GM21825 (cell line): ENCODE measurements at regions not wholly inside any gene's neighbourhood (a gene's known extent, or its start where the extent isn't known, plus 50 kb on each side); places are given as distances from the start of the nearest gene placed in this dataset.

Experiments
- ATAC-seq: cut with Tn5 transposase; IDR thresholded peaks from one replicate; pipeline ENCODE4 v1.9.1; 2021; ENCODE audit warnings: mild to moderate bottlenecking, moderate library complexity; ENCODE audit not compliant: unreplicated experiment

DNA sequence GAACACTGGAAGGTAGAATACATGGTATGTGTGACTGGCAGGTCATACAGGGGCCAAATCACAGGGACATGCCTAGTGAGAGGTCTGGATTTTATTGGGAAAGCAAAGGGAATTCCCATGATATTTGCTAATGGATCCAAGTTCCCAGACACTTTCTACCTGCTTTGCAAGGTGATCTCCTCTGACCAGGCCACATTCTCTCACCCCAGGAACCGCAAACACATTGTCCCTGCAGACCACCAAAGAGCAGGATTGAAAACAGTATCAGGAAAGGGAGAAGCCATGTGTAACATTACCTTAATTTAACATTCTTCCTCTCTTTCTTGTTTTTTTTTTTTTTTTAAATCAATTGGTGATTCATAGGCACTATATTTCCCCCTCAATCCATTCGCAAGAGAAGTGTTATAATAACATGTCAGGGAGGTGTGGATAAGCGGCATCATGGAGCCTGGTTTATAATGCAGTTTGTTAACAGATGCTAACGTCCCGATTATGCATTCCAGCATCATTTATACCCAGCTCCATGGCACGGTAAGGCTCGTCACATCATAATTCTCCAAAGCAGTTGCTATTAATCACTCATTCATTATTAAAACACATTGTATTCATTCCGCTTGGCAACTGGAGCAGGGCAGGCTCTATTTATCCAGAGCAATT, 155.1 kb upstream of the CCL2 start:
- ATAC-seq: no peak

DNA sequence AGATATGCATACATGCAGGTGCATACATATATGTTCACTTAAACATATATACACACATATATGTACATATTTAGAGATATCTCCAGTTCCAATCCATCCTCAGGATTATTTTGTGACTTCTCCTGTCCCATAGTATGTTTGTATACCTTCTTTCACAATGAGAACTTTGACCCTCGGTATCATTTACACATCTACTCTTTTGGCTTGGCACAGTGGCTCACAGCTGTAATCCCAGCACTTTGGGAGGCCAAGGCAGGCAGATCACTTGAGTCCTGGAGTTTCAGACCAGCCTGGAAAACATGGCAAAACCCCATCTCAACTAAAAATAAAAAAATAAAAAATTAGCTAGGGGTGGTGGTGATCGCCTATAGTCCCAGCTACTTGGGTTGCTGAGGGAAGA, 148.1 kb upstream of the CCL2 start:
- ATAC-seq: no peak

DNA sequence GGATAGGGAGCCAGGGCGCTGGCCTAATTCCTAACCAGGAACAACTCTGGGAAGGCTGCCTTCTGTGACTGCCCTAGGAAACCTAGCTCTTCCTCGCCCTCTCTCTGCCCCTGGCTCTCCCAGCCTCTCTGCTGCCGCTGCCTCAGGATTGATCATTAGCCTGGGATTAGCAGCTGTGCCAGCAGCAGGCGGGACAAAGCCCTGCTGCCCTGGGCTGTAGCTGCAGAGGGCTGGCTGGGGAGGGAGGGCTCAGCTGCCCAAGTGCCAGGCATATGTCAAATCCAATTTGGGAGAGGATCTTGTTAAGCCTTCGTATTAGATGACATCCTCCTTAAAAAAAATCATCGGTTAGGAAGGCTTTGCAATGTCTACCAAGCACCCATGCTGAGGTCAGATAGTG, 144.8 kb upstream of the CCL2 start:
- no peak for ATAC-seq

DNA sequence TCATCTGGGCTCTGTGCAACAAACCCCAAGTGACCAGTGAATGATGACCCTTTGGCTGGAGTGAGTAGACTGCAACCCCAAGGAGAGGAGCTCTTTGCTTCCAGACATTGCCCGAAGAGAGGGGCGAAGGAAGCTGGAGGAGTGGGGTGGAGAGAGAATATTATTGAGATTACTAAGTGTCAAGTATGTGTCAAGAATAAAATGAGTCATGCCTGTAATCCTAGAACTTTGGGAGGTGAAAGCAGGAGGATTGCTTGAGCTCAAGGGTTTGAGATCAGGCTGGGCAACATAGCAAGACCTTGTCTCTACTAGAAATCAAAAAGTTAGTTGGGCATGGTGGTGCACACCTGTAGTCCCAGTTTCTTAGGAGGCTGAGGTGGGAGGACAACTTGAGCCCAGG, 142.0 kb upstream of the CCL2 start:
- ATAC-seq: no peak

DNA sequence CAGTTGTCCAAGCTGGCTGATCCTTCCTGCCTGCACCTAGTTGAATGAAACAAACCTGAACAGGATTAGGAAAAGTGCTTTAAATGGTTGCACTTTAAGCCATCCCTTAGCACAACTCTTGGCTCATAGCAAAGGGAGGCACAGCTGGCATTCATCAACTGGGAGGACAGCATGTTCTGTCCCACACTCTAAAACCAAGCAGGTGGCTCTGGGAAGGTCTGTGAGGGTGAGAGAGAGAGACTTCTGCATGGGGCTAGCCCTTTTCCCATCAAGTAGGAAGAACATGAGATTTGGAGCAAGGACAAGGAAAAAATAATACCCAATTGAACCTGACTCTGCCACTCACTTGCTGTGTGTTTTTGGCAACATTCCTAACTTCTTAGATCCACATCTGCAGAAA, 140.9 kb upstream of the CCL2 start:
- ATAC-seq: no peak

DNA sequence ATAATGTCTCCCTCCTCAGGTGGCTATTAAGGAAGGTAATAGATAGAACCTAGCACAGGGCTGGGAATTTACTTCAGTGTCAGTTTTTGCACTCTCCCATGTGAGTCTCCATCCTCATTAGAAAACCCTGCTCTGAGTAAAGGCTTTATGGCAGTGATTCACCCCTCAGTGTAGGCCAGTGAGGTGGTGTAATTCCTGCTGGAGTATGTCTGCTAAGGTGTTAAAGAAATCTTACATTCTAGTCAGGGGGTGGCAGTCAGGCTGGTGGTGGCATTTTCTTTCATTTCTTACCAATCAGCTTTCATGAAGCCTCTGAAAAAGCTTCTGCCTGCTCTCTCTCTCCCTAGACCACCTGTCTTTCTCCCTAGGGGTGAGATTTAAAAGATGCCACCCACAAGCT, 138.8 kb upstream of the CCL2 start:
- ATAC-seq: no peak

DNA sequence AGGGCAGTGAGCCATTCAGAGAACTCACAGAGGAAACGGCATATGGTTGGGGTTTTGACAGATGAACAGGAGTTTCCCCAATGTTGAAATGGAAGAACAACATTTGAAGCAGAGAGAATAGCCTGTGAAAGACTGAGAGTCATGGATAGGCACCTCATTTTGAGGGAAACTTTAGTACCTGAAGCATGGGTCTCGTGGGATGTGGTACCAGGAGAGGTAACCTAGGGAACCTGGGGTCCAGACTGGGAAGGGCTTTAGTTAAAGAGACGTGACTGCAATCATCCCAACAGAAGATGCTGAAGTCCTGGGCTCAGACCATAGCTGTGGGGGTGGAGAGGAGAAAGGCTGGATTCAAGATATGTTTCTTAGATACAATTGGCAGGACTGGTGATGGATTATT, 137.8 kb upstream of the CCL2 start:
- no peak for ATAC-seq

DNA sequence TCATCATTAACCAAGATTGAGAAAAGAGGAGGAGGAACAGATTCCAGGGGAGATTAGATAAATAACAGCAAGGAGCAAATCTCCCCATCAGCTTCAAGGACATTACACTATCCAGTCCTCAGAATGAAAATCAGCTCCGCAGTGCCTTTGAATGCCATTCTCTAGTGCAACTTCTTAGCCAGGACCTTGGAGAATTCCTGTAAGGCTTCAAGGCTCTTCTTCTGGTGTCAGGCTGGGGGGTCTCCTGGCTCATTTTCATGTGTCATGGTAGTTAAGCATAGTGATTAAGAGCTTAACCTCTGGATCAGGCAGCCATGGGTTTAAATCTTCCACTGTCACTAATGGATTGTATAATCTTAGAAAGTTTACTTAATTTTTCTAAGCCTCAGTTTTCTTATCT, 137.3 kb upstream of the CCL2 start:
- ATAC-seq: no peak

DNA sequence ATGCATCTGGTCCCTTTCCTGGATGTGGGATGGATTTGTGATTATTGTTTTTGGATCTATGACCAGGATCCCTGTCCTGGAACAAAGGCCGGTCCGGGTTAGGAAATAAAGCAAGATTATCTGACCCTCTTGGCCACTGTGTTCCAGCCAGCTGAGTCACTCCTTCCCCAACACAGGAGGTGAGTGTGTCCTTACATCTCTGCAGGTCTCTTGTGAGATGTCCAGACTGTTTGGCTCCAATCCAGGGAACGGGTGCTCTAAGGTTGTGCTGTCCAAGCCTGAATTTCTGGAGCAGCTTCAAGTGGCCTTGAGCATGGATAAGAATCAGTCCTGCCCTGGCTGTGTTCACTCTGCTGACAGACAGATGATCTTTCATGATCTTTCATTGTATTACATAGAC, 136.5 kb upstream of the CCL2 start:
- no peak for ATAC-seq

DNA sequence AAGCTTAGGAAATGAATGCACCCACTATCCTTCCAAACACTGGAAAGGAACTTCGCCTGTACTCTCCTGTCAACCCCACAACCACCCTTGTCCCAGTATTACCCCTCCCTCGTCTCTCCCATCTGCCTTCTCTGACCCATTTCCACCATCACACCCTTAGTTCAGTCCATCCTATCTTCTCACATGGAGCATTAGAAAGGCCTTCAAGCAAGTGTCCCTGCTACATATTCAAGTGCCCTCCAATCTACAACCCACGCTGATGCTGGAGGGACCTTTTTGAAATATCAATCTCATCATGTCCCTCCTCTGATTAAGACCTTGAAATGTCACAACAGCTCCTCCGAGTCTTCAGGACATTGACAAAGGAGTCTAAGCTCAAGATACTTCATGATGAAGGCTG, 133.8 kb upstream of the CCL2 start:
- ATAC-seq: no peak

DNA sequence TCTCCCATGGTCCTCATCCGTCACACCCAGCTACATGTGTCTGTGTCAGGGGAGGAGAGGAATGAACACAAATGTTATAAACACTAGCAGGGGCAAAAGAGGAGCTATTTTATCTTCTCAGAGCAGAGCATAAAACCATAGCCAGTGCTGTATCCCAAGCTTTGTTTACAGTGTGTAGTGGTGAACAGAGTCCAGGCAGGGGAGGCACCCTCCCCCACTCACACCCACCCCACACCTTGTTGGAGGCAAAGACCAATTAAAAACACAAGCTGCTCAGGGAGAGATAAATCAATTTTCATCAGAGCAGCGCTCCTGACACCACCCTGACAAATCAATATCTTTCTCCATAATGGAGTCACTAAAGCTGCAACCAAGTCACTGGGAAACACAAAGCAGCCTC, 132.6 kb upstream of the CCL2 start:
- no peak for ATAC-seq

DNA sequence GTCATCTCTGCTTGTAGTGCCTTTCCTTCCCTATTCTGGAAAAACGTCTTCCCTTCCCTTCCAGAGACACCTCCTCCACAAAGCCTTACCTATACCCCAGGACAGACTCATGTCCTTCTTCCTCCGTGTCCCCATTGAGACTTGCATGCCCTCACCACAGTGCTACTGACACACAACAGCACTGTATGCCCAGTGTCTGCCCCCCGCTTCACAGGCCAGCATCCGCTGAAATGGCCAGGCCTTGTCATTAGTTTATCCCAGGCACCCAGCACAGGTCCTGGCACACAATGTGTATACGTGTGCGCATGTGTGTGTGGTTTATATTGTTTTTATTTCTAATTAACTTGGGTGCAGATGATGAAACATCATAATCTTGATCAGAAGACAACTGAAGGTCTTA, 130.1 kb upstream of the CCL2 start:
- no peak for ATAC-seq

DNA sequence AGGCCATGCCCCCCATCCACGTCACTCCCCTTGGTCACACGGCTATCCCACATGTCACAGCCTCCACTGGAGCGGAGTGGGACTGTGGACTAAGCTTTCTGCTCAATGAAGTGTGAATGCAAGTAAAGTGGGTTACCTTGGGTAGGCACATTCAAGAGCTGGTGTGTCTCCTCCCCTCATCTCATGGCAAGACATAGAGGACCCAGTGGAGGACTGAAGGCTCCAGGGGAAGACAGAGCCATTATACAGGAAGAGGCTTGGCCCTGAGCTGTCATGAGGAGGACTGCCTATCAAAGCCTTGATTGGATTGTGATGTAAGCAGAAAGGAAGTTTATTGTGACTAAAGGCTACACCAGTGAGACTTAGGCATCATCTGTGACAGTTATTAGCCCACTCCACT, 129.2 kb upstream of the CCL2 start:
- no peak for ATAC-seq

DNA sequence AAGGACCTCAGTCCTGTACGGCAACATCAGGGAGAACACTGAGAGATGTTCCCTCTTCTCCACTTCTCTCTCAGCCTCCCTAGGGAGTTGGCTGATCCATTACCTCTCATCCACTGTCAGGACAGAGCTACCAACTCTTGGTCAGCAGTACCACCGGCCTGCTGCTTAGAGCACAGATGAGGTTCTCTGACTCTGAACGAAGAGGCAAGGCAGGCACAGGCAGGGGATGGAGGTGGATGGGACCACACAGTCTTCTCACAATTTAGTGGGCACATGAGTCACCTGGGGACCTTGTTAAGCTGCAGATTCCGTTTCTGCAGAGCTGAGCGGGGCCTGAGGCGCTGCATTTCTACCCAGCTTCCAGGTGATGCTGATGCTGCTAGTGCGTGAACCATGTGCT, 128.6 kb upstream of the CCL2 start:
- ATAC-seq: no peak

DNA sequence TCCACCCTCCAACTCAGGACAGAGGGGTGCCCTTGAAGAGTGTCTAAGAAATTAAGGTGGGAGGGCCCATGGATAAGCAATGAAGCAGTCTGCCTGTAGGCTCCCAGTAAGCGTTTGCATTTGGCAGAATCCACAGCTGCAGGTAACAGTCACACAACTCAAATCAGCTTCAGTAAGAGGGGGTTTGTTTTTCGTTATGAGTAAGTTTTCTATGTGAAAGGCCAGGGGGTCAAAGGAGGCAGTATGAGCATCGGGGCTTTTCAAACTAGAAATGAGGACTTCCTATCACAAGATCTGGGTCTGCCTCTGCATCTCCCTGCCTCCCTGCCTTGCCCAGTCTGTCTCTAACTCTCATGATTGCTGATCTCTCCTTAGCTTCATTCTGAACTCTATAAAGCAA, 128.1 kb upstream of the CCL2 start:
- no peak for ATAC-seq

DNA sequence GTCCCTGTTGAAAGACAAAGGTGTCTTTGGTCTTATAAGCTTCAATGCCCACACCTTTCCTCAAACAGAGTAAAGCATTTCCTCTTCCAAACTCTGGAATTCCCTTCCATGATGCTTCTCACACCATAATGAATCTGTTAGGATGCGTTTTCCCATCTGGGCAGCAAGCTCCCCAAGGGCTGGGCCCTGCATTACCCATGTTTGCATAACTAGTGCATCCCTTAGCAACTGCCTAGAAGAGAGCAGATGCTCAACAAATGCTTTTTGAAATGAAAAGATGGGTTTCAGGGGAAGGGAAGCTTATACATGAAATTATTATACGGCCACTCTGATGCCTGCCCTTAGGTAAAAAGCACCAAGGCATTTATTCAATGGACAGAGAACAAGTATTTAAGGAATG, 124.5 kb upstream of the CCL2 start:
- ATAC-seq: no peak

DNA sequence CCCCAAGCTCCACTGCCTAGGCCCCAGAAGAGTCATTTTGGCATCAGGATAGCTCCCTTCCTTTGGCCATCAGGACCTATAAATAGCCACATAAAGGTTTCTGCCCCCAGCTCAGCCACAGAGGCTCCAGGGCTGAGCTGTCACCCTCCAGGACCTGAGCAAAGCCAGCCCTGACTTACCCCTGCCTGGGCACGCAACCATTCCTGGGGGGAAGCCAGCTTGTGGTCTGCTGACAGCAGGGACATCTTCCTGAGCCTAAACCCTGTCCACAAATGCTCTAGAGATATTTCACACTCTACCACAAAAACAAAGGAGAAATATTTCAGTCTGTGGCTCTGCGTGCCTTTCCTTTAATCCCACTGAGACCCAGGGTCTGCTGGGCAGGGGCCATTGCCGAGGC, 123.7 kb upstream of the CCL2 start:
- no peak for ATAC-seq

DNA sequence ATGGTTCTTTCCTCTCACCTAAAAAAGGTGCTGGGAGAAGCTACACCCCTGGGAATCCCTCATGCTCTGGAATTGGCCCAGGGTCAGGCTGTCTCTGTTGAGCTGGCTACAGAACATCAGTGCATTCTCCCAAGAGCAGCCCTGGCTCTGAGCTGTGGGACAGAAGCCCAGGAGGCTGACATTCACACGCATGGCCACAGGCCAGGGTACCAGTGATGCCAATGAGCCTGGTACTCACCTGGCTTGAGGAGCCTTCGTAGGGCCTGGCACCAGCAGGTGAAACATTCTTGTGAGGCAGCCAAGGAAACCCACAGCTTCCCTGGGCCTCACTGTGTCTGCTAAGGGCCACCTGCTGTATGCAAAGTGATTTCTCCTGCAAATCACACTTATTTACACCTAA, 121.7 kb upstream of the CCL2 start:
- ATAC-seq: no peak

DNA sequence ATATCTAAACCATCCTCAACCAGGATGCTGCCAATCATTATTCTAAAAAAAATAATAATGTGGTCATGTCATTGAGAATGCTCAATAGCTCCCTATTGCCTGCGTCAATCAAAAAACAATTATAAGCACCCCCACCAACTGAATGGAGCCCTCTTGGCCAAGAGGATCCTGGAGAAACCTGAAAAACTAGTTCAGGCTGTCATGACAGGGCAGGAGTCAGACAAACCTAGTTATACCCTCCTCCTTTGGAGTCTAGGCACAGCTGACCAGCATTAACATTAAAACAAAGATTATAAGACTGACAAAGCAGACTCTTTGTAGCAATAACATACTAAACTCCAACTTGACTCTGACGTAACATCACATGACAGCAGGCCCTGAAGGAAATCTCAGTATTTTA, 119.2 kb upstream of the CCL2 start:
- ATAC-seq: no peak

DNA sequence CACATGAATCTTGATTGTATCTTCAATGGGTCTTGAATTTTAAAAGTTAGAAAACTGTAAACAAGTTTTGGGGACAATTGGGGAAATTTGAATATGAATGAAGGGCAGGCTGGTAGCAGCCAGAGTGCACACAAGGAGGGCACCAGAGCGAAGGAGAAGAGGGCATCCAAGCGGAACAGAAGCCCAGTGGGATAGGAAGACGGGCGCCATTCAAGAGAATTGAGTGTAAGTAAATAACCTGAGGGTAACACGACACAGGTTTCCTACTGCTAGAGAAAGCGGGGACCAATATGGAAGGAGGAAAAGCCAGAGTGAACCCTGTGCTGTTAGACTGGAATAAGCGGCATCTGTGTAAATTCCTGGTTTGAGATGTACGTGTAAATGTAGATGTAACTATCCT, 115.1 kb upstream of the CCL2 start:
- ATAC-seq: no peak

DNA sequence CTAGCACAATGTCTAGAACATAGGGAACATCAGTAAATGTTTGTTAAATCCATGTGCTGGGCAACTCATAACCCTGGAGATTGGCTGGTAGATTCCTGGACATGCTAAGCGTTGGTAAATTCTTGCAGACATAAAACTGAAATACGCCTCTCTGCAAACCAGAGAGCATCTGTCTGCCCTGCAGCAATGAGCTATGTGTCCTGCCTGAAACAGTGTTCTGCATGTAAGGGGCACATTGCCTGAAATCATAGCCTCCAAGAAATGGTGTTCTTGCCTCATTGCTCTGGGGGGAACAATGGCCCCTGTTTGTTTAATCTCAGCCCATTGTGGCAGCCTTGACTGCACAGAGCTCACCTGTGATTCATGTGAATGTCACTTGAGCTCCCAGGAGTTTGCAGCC, 113.5 kb upstream of the CCL2 start:
- ATAC-seq: no peak

DNA sequence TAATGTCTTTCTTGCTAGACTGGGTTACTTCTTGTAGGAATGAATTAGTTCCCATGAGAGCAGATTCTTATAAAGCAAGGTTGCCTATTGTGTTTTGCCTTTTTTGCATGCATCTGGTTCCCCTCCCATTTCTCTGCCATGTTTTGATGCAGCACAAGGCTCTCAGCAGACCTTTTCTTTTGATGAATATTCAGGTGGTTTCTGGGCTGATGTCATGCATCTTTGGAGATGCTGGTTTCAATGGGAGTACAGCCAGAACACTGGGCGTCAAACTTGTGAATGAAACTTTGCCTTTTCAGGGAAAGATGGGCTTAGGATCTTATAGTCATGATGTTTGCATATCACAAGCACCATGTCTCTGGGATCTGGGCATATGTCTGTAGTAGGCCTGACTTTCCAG, 111.7 kb upstream of the CCL2 start:
- ATAC-seq: no peak

DNA sequence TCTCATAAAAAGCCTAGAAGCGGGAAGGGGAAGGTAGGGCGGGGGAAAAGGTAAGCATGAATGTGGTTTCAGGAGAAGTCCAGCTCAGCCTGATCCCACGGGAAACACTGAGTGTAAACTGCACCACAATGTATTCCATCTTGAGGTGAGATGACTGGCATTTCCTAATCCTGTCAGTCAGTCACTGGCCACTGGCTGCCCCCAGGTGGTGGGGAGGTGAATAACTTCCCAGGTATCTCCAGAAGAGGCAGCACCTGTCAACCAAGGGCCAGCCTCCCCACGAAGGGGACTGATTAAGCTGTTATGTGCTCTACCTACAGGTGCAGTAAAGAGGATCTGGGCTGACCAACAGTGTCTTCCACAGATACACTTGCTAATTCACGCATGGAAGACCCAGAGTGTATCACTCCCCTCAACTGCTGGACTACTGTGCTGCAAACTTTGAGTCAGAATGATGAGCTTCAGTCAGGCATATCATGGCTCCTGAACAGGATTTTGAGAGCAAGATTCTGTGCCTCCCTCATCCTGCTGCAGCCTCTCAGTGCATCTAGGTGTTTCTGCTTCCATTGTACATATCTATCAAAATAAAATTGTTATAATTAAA, 108.5 kb upstream of the CCL2 start:
- ATAC-seq: no peak
